ENCODE measurements at regions not wholly inside any gene's neighbourhood (a gene's known extent, or its start where the extent isn't known, plus 50 kb on each side); places are given as distances from the start of the nearest gene placed in this dataset.

GRCh38 chr21:22319435-22319834 is 1321.2 kb downstream of the NCAM2 start:
- H3K4me1 Mint-ChIP-seq: no peaks in the 10 kb centered on the region
- H3K4me3 ChIP-seq (replicated peaks in 1 of 3; ENCODE audit: low read depth in 2 of 3, low read length in 3 of 3): no peak overlapping the region

GRCh38 chr21:22342889-22343288 is 1344.7 kb downstream of the NCAM2 start:
- H3K9ac ChIP-seq (ENCODE audit: insufficient read depth, low read length, poor library complexity, severe bottlenecking): no peak overlapping the region
- no peaks in the 10 kb centered on the region for H3K4me1 Mint-ChIP-seq
- no peaks in the 10 kb centered on the region for H3K36me3 ChIP-seq (replicated peaks in 1 of 2; ENCODE audit: control insufficient read depth in 1 of 2, insufficient read depth in 2 of 2, low read length in 2 of 2)
- no peak overlapping the region for H3K4me3 Mint-ChIP-seq
- DNase-seq: no peak
- H3K4me1 ChIP-seq (ENCODE audit: control insufficient read depth in 1 of 2, insufficient read depth in 2 of 2, low read length in 2 of 2): no peaks in the 10 kb centered on the region
- no CpG with 5 or more reads among the region's 1 CpG for WGBS (ENCODE audit: insufficient coverage)
- H4K20me1 ChIP-seq (ENCODE audit: insufficient read depth, low read length): no peaks in the 10 kb centered on the region
- no peak for TF ChIP-seq CTCF (IDR thresholded peaks at IDR 0.05)
- no peak overlapping the region for H3K4me2 ChIP-seq (replicated peaks; ENCODE audit: extremely low read depth, low read length, poor library complexity, severe bottlenecking)
- H3K4me3 ChIP-seq (replicated peaks in 1 of 3; ENCODE audit: low read depth in 2 of 3, low read length in 3 of 3): no peak overlapping the region
- H3K27ac ChIP-seq (ENCODE audit: low read depth in 1 of 2, low read length in 2 of 2): no peak overlapping the region
- H3K27ac Mint-ChIP-seq: no peak overlapping the region
- H3K36me3 Mint-ChIP-seq: no peaks in the 10 kb centered on the region
- H2AFZ ChIP-seq (ENCODE audit: insufficient read depth, low read depth, low read length, poor library complexity, severe bottlenecking): no peak overlapping the region
- peaks cover 3 to 12% (median 10%) of the 10 kb centered on the region in 7 donors for H3K9me3 Mint-ChIP-seq
- no peaks in the 10 kb centered on the region for H3K27me3 ChIP-seq (ENCODE audit: control insufficient read depth in 2 of 2, insufficient read depth in 2 of 2, low read length in 2 of 2)
- H3K27me3 Mint-ChIP-seq (ENCODE audit: low read depth in 3 of 3): no peaks in the 10 kb centered on the region
- no peaks in the 10 kb centered on the region for H3K79me2 ChIP-seq (ENCODE audit: insufficient read depth, low read length)
- H3K9me3 ChIP-seq (replicated peaks in 1 of 2; ENCODE audit: control insufficient read depth in 1 of 2, insufficient read depth in 1 of 2, low read length in 2 of 2): peaks cover 12 to 20% of the 10 kb centered on the region in 2 donors
- intact Hi-C loops (cut with micrococcal nuclease): no loop called here

More at GRCh38 chr21:22319435-22319834, 1321.2 kb downstream of the NCAM2 start:
- H2AFZ ChIP-seq (ENCODE audit: insufficient read depth, low read depth, low read length, poor library complexity, severe bottlenecking): no peak overlapping the region
- H4K20me1 ChIP-seq (ENCODE audit: insufficient read depth, low read length): no peaks in the 10 kb centered on the region
- no peak for TF ChIP-seq CTCF (IDR thresholded peaks at IDR 0.05)
- H3K27me3 ChIP-seq (ENCODE audit: control insufficient read depth in 2 of 2, insufficient read depth in 2 of 2, low read length in 2 of 2): no peaks in the 10 kb centered on the region
- no peak overlapping the region for H3K27ac ChIP-seq (ENCODE audit: low read depth in 1 of 2, low read length in 2 of 2)
- Mint-ChIP-seq H3K4me3 (no peak overlapping the region), H3K27ac (no peak overlapping the region), H3K36me3 (no peaks in the 10 kb centered on the region), H3K27me3 (ENCODE audit: low read depth in 3 of 3) (no peaks in the 10 kb centered on the region), H3K9me3 (peaks cover 0 to 4% (median 0%) of the 10 kb centered on the region in 7 donors)
- no peak overlapping the region for H3K4me2 ChIP-seq (replicated peaks; ENCODE audit: extremely low read depth, low read length, poor library complexity, severe bottlenecking)
- H3K4me1 ChIP-seq (ENCODE audit: control insufficient read depth in 1 of 2, insufficient read depth in 2 of 2, low read length in 2 of 2): no peaks in the 10 kb centered on the region
- no peak for DNase-seq
- no peak overlapping the region for H3K9ac ChIP-seq (ENCODE audit: insufficient read depth, low read length, poor library complexity, severe bottlenecking)
- no peaks in the 10 kb centered on the region for H3K36me3 ChIP-seq (replicated peaks in 1 of 2; ENCODE audit: control insufficient read depth in 1 of 2, insufficient read depth in 2 of 2, low read length in 2 of 2)
- 90% methylated on average over 1 of the region's 1 CpG for WGBS (ENCODE audit: insufficient coverage)
- peaks cover 3 to 6% of the 10 kb centered on the region in 2 donors for H3K9me3 ChIP-seq (replicated peaks in 1 of 2; ENCODE audit: control insufficient read depth in 1 of 2, insufficient read depth in 1 of 2, low read length in 2 of 2)
- no peaks in the 10 kb centered on the region for H3K79me2 ChIP-seq (ENCODE audit: insufficient read depth, low read length)
- intact Hi-C loops (cut with micrococcal nuclease): no loop called here
